Tibial nerve (tissue), 4 donors: ENCODE measurements at regions not wholly inside any gene's neighbourhood (a gene's known extent, or its start where the extent isn't known, plus 50 kb on each side); places are given as distances from the start of the nearest gene placed in this dataset.

Source experiments
- CTCF ChIP-seq, 5 experiments: fragments of 200-600 bp in 3 of 5; fragments of 450-650 bp in 2 of 5; sonication (generic) in 3 of 5; IDR thresholded peaks; one replicate each; pipeline ENCODE4 v1.5.1; 2016 to 2019; ENCODE audit warnings: antibody characterized with exemption in 5 of 5, mild to moderate bottlenecking in 3 of 5, moderate library complexity in 2 of 5
- EP300 ChIP-seq, 2 donors: sonication (generic); formaldehyde crosslinking; IDR thresholded peaks; one replicate each; pipeline ENCODE4 v1.6.1; 2017; ENCODE audit warnings: antibody characterized with exemption in 2 of 2, mild to moderate bottlenecking in 1 of 2
- POLR2A ChIP-seq, 2 donors: fragments of 450-650 bp; IDR thresholded peaks; one replicate each; pipeline ENCODE4 v1.6.1; 2017; ENCODE audit warnings: antibody characterized with exemption in 2 of 2, mild to moderate bottlenecking in 2 of 2, moderate library complexity in 2 of 2

GRCh38 chrX:116010939-116011338, 159.6 kb upstream of the AGTR2 start:
- no peak for TF ChIP-seq CTCF (IDR thresholded peaks at IDR 0.05)
- no peak for TF ChIP-seq POLR2A (IDR thresholded peaks at IDR 0.05)
- no peak for TF ChIP-seq EP300 (IDR thresholded peaks at IDR 0.05)
